DOHH2 (cell line): ENCODE measurements at regions not wholly inside any gene's neighbourhood (a gene's known extent, or its start where the extent isn't known, plus 50 kb on each side); places are given as distances from the start of the nearest gene placed in this dataset.

Experiments
- H3F3A ChIP-seq: fragments of 200-600 bp; sonication (generic), shearing (Covaris generic); 2 replicates; pipeline ENCODE4 v1.6.0; 2016; ENCODE audit warnings: antibody characterized with exemption, mild to moderate bottlenecking; ENCODE audit not compliant: control insufficient read depth, insufficient read depth
- H3K27ac ChIP-seq: fragments of 200-600 bp; sonication (generic); 2 replicates; pipeline ENCODE4 v1.5.1; 2014; ENCODE audit warnings: low read depth, mild to moderate bottlenecking, low read length, moderate library complexity
- H3K27me3 ChIP-seq: fragments of 200-600 bp; sonication (generic); 2 replicates; pipeline ENCODE4 v1.6.1; 2014; ENCODE audit warnings: mild to moderate bottlenecking, low read length, mixed read lengths; ENCODE audit not compliant: control insufficient read depth
- H3K36me3 ChIP-seq: fragments of 200-600 bp; sonication (generic); 2 replicates; pipeline ENCODE4 v1.6.1; 2014; ENCODE audit warnings: mild to moderate bottlenecking, low read length, moderate library complexity, mixed read lengths; ENCODE audit not compliant: control insufficient read depth
- H3K4me1 ChIP-seq: fragments of 200-600 bp; sonication (generic); 2 replicates; pipeline ENCODE4 v1.6.1; 2014; ENCODE audit warnings: mild to moderate bottlenecking, low read length, mixed read lengths; ENCODE audit not compliant: control insufficient read depth
- H3K4me2 ChIP-seq: fragments of 200-600 bp; sonication (generic); 2 replicates; pipeline ENCODE4 v1.6.0; 2014; ENCODE audit warnings: mild to moderate bottlenecking, low read length, moderate library complexity
- H3K4me3 ChIP-seq: fragments of 200-600 bp; sonication (generic); 2 replicates; pipeline ENCODE4 v1.5.1; 2014; ENCODE audit warnings: mild to moderate bottlenecking, low read length, mixed read lengths
- H3K79me2 ChIP-seq: fragments of 200-600 bp; sonication (generic); 2 replicates; pipeline ENCODE4 v1.6.1; 2014; ENCODE audit warnings: mild to moderate bottlenecking, low read length, mixed read lengths; ENCODE audit not compliant: control insufficient read depth
- H3K9me2 ChIP-seq: fragments of 200-600 bp; sonication (generic); replicated peaks from 2 replicates; pipeline ENCODE4 v1.6.1; 2014; ENCODE audit warnings: mild to moderate bottlenecking, low read length, mixed read lengths; ENCODE audit not compliant: control insufficient read depth
- H3K9me3 ChIP-seq: fragments of 200-600 bp; sonication (generic); 2 replicates; pipeline ENCODE4 v1.6.1; 2014; ENCODE audit warnings: antibody characterized with exemption, low read length, mixed read lengths; ENCODE audit not compliant: control insufficient read depth, insufficient read depth
- H4K20me1 ChIP-seq: fragments of 200-600 bp; sonication (generic); 2 replicates; pipeline ENCODE4 v1.6.0; 2014; ENCODE audit warnings: low read depth, mild to moderate bottlenecking, antibody characterized with exemption, low read length, moderate library complexity; ENCODE audit not compliant: control insufficient read depth, insufficient read depth
- EZH2phosphoT487 ChIP-seq: fragments of 200-600 bp; sonication (generic); IDR thresholded peaks from 2 replicates; pipeline ENCODE4 v1.6.1; 2017; ENCODE audit warnings: borderline replicate concordance, mild to moderate bottlenecking, antibody characterized with exemption, low read length, moderate library complexity, mixed read lengths
- TF ChIP-seq, protein P1 (sequence below): fragments of 200-600 bp; sonication (generic); IDR thresholded peaks from one replicate; pipeline ENCODE4 v1.5.1; 2014; ENCODE audit warnings: antibody characterized with exemption, mild to moderate bottlenecking, low read depth, low read length; ENCODE audit not compliant: poor library complexity, severe bottlenecking

DNA sequence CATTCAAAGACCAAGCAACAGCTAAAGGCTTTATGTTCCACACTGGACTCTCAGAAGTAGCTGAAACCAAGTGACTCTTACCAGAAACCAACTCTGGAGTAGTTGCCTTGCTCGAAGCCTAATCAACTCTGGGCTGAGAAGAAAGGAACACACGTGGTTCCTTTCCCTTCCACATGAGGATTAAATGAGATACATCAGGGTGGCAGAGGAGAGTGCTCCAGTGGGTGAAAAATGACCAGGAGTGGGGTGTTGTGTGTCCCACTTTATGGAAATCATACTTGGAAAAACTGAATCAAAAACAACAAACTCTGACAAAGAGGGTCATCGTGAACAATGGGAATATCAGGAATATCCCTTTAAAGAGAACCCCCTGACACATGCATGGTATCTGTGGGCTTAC, 234.2 kb upstream of the ASIC2 start:
- Histone ChIP-seq H3K9me2 (no peaks in the 10 kb centered on the region), H3K9me3 (peaks cover 5% of the 10 kb centered on the region; the same call in 1 of the 2 replicates), H3K27ac (no peak overlapping the region), H3K4me3 (no peak overlapping the region), H3K79me2 (no peaks in the 10 kb centered on the region), H3F3A (no peaks in the 10 kb centered on the region), H3K36me3 (no peaks in the 10 kb centered on the region), H3K4me1 (no peaks in the 10 kb centered on the region), H4K20me1 (no peaks in the 10 kb centered on the region), H3K27me3 (no peaks in the 10 kb centered on the region), H3K4me2 (no peak overlapping the region)
- TF ChIP-seq, protein P1, sequence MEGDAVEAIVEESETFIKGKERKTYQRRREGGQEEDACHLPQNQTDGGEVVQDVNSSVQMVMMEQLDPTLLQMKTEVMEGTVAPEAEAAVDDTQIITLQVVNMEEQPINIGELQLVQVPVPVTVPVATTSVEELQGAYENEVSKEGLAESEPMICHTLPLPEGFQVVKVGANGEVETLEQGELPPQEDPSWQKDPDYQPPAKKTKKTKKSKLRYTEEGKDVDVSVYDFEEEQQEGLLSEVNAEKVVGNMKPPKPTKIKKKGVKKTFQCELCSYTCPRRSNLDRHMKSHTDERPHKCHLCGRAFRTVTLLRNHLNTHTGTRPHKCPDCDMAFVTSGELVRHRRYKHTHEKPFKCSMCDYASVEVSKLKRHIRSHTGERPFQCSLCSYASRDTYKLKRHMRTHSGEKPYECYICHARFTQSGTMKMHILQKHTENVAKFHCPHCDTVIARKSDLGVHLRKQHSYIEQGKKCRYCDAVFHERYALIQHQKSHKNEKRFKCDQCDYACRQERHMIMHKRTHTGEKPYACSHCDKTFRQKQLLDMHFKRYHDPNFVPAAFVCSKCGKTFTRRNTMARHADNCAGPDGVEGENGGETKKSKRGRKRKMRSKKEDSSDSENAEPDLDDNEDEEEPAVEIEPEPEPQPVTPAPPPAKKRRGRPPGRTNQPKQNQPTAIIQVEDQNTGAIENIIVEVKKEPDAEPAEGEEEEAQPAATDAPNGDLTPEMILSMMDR: no peak
- TF ChIP-seq EZH2phosphoT487: no peak

DNA sequence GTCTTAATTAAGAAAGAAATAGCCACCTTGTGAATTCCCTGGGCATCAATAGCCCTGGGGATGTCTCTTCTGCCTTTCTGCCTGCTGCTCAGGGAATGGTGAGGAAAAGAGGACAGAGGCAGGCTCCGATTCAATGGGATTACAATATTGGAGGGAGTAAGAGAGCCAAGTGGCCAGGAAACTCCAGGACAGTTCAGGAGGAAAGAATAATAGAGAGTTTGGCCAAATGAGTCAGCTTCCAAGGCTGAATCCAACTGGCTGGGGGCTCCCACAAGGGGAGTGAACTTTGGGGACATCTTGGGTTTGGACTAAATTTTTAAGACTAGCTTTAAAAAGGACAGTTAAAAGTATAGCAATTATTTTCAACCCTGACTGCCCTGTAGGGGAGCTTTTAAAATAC, 235.8 kb upstream of the ASIC2 start:
- no peaks in the 10 kb centered on the region for H3K36me3 ChIP-seq
- H3K27ac ChIP-seq: no peak overlapping the region
- peaks cover 5% of the 10 kb centered on the region; the same call in 1 of the 2 replicates for H3K9me3 ChIP-seq
- H3K27me3 ChIP-seq: no peaks in the 10 kb centered on the region
- no peak overlapping the region for H3K4me2 ChIP-seq
- H3F3A ChIP-seq: no peaks in the 10 kb centered on the region
- no peaks in the 10 kb centered on the region for H3K4me1 ChIP-seq
- no peaks in the 10 kb centered on the region for H3K9me2 ChIP-seq
- H3K4me3 ChIP-seq: no peak overlapping the region
- no peaks in the 10 kb centered on the region for H3K79me2 ChIP-seq
- no peak for TF ChIP-seq EZH2phosphoT487
- TF ChIP-seq, protein P1: no peak
- H4K20me1 ChIP-seq: no peaks in the 10 kb centered on the region

DNA sequence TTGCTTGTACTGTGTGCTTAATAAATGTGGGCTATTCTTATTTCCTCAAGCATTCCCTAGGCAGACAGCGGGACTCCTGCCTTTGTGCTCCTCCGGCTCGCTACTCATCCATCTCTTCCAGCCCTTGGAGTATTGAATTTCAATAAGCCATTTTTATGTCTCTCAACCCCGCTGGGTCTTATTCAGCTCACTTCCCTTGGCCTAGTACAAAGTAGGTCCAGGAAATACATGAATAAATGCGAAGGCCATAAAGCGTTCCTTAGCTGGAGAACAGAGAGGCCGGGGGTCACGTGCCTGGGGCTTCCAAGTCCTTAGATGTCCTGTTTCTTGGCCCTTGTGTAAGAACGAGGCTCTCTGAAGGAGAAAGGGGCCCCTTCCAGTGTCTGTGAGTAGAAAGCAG, 236.7 kb upstream of the ASIC2 start:
- H3K79me2 ChIP-seq: no peaks in the 10 kb centered on the region
- H3K9me3 ChIP-seq: peaks cover 5% of the 10 kb centered on the region; the same call in 1 of the 2 replicates
- TF ChIP-seq, protein P1: no peak
- H3K27ac ChIP-seq: no peak overlapping the region
- no peak overlapping the region for H3K4me2 ChIP-seq
- no peaks in the 10 kb centered on the region for H3K4me1 ChIP-seq
- H3F3A ChIP-seq: no peaks in the 10 kb centered on the region
- H3K27me3 ChIP-seq: no peaks in the 10 kb centered on the region
- no peak overlapping the region for H3K4me3 ChIP-seq
- H4K20me1 ChIP-seq: no peaks in the 10 kb centered on the region
- H3K9me2 ChIP-seq: no peaks in the 10 kb centered on the region
- H3K36me3 ChIP-seq: no peaks in the 10 kb centered on the region

DNA sequence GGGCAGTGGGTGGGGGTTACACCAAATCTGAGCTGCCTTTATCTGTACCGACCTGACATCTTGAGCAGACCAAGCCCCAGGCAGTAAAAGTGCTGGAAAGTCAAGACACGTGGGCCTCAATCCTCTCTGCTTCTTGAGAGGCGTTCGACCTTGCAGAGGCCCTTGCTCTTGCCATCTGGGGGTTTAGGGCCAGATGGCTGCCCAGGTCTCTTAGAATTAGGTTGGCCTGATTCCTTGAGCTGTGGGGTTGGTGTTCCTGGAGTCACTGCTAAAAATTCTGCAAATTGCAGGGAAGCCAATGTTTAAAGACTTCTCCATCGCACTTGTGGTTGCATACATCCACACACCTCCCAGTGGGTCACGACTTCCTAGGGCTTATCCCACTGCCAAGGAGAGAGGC, 238.2 kb upstream of the ASIC2 start:
- no peaks in the 10 kb centered on the region for H4K20me1 ChIP-seq
- TF ChIP-seq, protein P1: no peak
- TF ChIP-seq EZH2phosphoT487: no peak
- H3K79me2 ChIP-seq: no peaks in the 10 kb centered on the region
- H3K36me3 ChIP-seq: no peaks in the 10 kb centered on the region
- H3K9me2 ChIP-seq: no peaks in the 10 kb centered on the region
- H3K27ac ChIP-seq: no peak overlapping the region
- no peak overlapping the region for H3K4me2 ChIP-seq
- H3K4me1 ChIP-seq: no peaks in the 10 kb centered on the region
- H3K27me3 ChIP-seq: no peaks in the 10 kb centered on the region
- H3K9me3 ChIP-seq: peaks cover 5% of the 10 kb centered on the region; the same call in 1 of the 2 replicates
- no peaks in the 10 kb centered on the region for H3F3A ChIP-seq
- no peak overlapping the region for H3K4me3 ChIP-seq
